NCI-H2171 (cell line): ENCODE measurements at regions not wholly inside any gene's neighbourhood (a gene's known extent, or its start where the extent isn't known, plus 50 kb on each side); places are given as distances from the start of the nearest gene placed in this dataset.

ENCODE experiments used
- DNase-seq: peaks from one replicate; lab custom pipeline; 2025; lab: John Stamatoyannopoulos, UW

GRCh38 chr5:71948206-71948605 is 159.1 kb upstream of the MAP1B start:
- DNase-seq = no peak

- no peak for DNase-seq
These were observed 157.5 kb upstream of the MAP1B start for GRCh38 chr5:71949772-71950171.

GRCh38 chr5:71953866-71954265 is 153.4 kb upstream of the MAP1B start:
- DNase-seq = no peak

- DNase-seq = no peak
These were observed 152.9 kb upstream of the MAP1B start for GRCh38 chr5:71954329-71954728.

- DNase-seq = no peak
These were observed 151.6 kb upstream of the MAP1B start for GRCh38 chr5:71955723-71956122.

GRCh38 chr5:71957292-71957898 is 149.9 kb upstream of the MAP1B start:
- no peak for DNase-seq

GRCh38 chr5:71960195-71960594 is 147.1 kb upstream of the MAP1B start:
- DNase-seq = no peak

- DNase-seq = no peak
These were observed 145.5 kb upstream of the MAP1B start for GRCh38 chr5:71961786-71962185.

- DNase-seq = no peak
These were observed 137.8 kb upstream of the MAP1B start for GRCh38 chr5:71969460-71969859.

GRCh38 chr5:71971862-71972261 is 135.4 kb upstream of the MAP1B start:
- DNase-seq = no peak

GRCh38 chr5:71972777-71973473 is 134.3 kb upstream of the MAP1B start:
- DNase-seq = no peak

GRCh38 chr5:71973563-71973962 is 133.7 kb upstream of the MAP1B start:
- DNase-seq = no peak

- no peak for DNase-seq
These were observed 133.1 kb upstream of the MAP1B start for GRCh38 chr5:71974165-71974564.

- no peak for DNase-seq
These were observed 132.7 kb upstream of the MAP1B start for GRCh38 chr5:71974622-71975021.

- DNase-seq = no peak
These were observed 130.8 kb upstream of the MAP1B start for GRCh38 chr5:71976449-71976848.

- DNase-seq = no peak
These were observed 130.0 kb upstream of the MAP1B start for GRCh38 chr5:71977311-71977710.

GRCh38 chr5:71978216-71978615 is 129.1 kb upstream of the MAP1B start:
- DNase-seq = no peak

- DNase-seq = no peak
These were observed 124.4 kb upstream of the MAP1B start for GRCh38 chr5:71982717-71983395.

GRCh38 chr5:71986101-71986500 is 121.2 kb upstream of the MAP1B start:
- no peak for DNase-seq

GRCh38 chr5:71988808-71989207 is 118.5 kb upstream of the MAP1B start:
- DNase-seq = no peak

- no peak for DNase-seq
These were observed 113.7 kb upstream of the MAP1B start for GRCh38 chr5:71993600-71993999.

- no peak for DNase-seq
These were observed 110.5 kb upstream of the MAP1B start for GRCh38 chr5:71996789-71997188.

GRCh38 chr5:71998746-71999145 is 108.5 kb upstream of the MAP1B start:
- DNase-seq = no peak
